GM12878 (cell line): ENCODE measurements at regions not wholly inside any gene's neighbourhood (a gene's known extent, or its start where the extent isn't known, plus 50 kb on each side); places are given as distances from the start of the nearest gene placed in this dataset.

Experiments
- BHLHE40 ChIP-seq, 2 experiments: fragments of 450-650 bp in 1 of 2; IDR thresholded peaks; 2 replicates each; pipeline ENCODE4 v1.6.1; 2011 to 2017; ENCODE audit warnings: low read depth in 2 of 2, borderline replicate concordance in 1 of 2, improper control_type of control experiment in 1 of 2, low read length in 1 of 2, mild to moderate bottlenecking in 1 of 2
- CTCF ChIP-seq, 3 experiments: IDR thresholded peaks in 2 of 3; conservative IDR thresholded peaks in 1 of 3; 2 replicates each; pipeline ENCODE4 v1.5.1; 2011; ENCODE audit warnings: low read depth in 3 of 3, low read length in 3 of 3, mild to moderate bottlenecking in 3 of 3, control low read depth in 2 of 3, moderate library complexity in 2 of 3, inconsistent platforms in 1 of 3, mixed read lengths in 1 of 3; ENCODE audit not compliant: control insufficient read depth in 2 of 3, insufficient read depth in 1 of 3; ENCODE audit errors: extremely low read depth in 1 of 3
- EZH2 ChIP-seq: IDR thresholded peaks from 2 replicates; pipeline ENCODE4 v1.6.1; 2012; ENCODE audit warnings: low read depth, mild to moderate bottlenecking, control low read depth, inconsistent platforms, low read length, borderline replicate concordance; ENCODE audit not compliant: control insufficient read depth
- MYC ChIP-seq: IDR thresholded peaks from 2 replicates; pipeline ENCODE4 v1.6.1; 2011; ENCODE audit warnings: mild to moderate bottlenecking, low read length, moderate library complexity, inconsistent platforms; ENCODE audit not compliant: insufficient read depth, insufficient replicate concordance, insufficient read length, severe bottlenecking
- PKNOX1 ChIP-seq: fragments of 450-650 bp; IDR thresholded peaks from 2 replicates; pipeline ENCODE4 v1.6.1; 2016; ENCODE audit warnings: mild to moderate bottlenecking
- PML ChIP-seq: IDR thresholded peaks from 2 replicates; pipeline ENCODE4 v1.6.1; 2012; ENCODE audit warnings: low read length, inconsistent platforms
- POLR2A ChIP-seq: IDR thresholded peaks from 2 replicates; pipeline ENCODE4 v1.6.1; 2011; ENCODE audit warnings: low read depth, mild to moderate bottlenecking, low read length
- RAD21 ChIP-seq: IDR thresholded peaks from 2 replicates; pipeline ENCODE4 v1.6.1; 2011; ENCODE audit warnings: mild to moderate bottlenecking, low read depth, low read length, moderate library complexity; ENCODE audit not compliant: insufficient read depth
- RAD51 ChIP-seq: fragments of 450-650 bp; IDR thresholded peaks from 2 replicates; pipeline ENCODE4 v1.6.1; 2016; ENCODE audit warnings: moderate library complexity, mild to moderate bottlenecking, inconsistent platforms
- RCOR1 ChIP-seq: conservative IDR thresholded peaks from 2 replicates; pipeline ENCODE4 v1.6.1; 2012; ENCODE audit warnings: low read depth, low read length, improper control_type of control experiment
- SMC3 ChIP-seq: IDR thresholded peaks from 2 replicates; pipeline ENCODE4 v1.6.1; 2011; ENCODE audit warnings: low read length, improper control_type of control experiment, borderline replicate concordance
- SPI1 ChIP-seq: IDR thresholded peaks from 2 replicates; pipeline ENCODE4 v1.6.1; 2011; ENCODE audit warnings: low read depth, mild to moderate bottlenecking, low read length, moderate library complexity, borderline replicate concordance; ENCODE audit not compliant: insufficient read depth
- YY1 ChIP-seq: IDR thresholded peaks from 2 replicates; pipeline ENCODE4 v1.6.1; 2011; ENCODE audit warnings: low read depth, mild to moderate bottlenecking, low read length

DNA sequence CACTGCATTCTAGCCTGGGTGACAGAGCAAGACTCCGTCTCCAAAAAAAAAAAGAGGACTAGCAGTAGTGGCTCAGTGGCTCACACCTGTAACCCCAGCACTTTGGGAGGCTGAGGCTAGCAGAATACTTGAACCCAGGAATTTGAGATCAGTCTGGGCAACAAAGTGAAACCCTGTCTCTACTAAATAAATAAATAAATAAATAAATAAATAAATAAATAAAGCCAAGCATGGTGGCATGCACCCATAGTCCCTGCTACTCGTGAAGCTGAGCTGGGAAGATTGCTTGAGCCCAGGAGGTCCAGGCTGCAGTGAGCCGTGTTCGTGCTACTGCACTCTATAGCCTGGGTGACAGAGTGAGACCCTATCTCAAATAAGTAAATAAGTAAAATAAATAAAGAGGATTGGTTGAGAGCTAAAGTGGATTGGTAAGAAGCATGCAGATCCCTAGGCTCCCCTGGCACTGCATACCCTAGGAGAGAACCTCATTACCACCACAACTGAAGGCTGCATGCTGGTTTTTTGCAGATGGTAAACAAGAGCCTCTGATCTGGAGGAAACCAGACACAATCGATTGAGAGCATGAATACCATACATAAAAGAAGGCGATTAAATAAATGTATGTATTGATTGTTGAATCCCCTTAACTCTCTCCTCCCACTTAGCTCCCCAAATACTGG, 163.2 kb downstream of the REEP3 start:
- TF ChIP-seq PML (no peak), PKNOX1 (no peak), EZH2 (no peak), CTCF (IDR thresholded peaks at IDR 0.05 in 2 of 3, conservative IDR thresholded peaks at IDR 0.05 in 1 of 3; ENCODE audit: control insufficient read depth in 2 of 3, extremely low read depth in 1 of 3, insufficient read depth in 1 of 3, low read depth in 3 of 3, low read length in 3 of 3) (no peak), POLR2A (no peak), RCOR1 (no peak), SMC3 (no peak), BHLHE40 (IDR thresholded peaks at IDR 0.05; ENCODE audit: borderline replicate concordance in 1 of 2, low read depth in 2 of 2, low read length in 1 of 2) (no peak), RAD51 (no peak), MYC (no peak), YY1 (no peak), SPI1 (no peak), RAD21 (no peak)
